WI38 (cell line): ENCODE measurements at regions not wholly inside any gene's neighbourhood (a gene's known extent, or its start where the extent isn't known, plus 50 kb on each side); places are given as distances from the start of the nearest gene placed in this dataset.

Experiments used
- H3K4me3 ChIP-seq: 2 replicates; pipeline ENCODE4 v1.5.1; 2011; ENCODE audit warnings: low read depth, mild to moderate bottlenecking, control low read depth, low read length
- TF ChIP-seq, protein P1 (sequence below): IDR thresholded peaks from 2 replicates; pipeline ENCODE4 v1.5.1; 2012; ENCODE audit warnings: low read depth, mild to moderate bottlenecking, control low read depth, low read length

- TF ChIP-seq, protein P1, sequence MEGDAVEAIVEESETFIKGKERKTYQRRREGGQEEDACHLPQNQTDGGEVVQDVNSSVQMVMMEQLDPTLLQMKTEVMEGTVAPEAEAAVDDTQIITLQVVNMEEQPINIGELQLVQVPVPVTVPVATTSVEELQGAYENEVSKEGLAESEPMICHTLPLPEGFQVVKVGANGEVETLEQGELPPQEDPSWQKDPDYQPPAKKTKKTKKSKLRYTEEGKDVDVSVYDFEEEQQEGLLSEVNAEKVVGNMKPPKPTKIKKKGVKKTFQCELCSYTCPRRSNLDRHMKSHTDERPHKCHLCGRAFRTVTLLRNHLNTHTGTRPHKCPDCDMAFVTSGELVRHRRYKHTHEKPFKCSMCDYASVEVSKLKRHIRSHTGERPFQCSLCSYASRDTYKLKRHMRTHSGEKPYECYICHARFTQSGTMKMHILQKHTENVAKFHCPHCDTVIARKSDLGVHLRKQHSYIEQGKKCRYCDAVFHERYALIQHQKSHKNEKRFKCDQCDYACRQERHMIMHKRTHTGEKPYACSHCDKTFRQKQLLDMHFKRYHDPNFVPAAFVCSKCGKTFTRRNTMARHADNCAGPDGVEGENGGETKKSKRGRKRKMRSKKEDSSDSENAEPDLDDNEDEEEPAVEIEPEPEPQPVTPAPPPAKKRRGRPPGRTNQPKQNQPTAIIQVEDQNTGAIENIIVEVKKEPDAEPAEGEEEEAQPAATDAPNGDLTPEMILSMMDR, result no peak
- H3K4me3 ChIP-seq, result no peak overlapping the region
Measured at GRCh38 chr15:25133804-25134203, 179.0 kb downstream of the SNRPN start.

DNA sequence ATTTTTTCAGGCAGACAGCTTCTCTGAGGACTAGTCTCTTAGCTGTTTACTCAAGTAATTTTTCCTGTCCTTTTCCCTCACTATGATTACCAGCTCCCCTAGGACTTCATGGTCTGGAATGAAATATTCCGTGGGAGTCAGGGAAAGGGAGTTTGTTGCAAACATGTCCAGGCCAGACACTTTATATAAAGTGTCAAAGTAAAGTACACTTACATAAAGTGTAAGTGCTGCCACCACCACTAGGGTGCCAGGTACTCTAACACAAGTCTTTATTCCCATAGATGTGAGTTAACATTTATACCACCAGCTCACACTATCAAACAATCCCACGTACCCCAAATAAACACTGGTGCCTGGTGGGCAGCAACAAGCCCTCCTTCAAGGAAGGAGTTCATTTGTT, 179.8 kb downstream of the SNRPN start:
- TF ChIP-seq, protein P1, result peak; percentile 6; the same call in 1 of the 2 replicates
- H3K4me3 ChIP-seq, result no peak overlapping the region

- TF ChIP-seq, protein P1, result peak; percentile 25; the same call in 1 of the 2 replicates
- no peak overlapping the region for H3K4me3 ChIP-seq
Measured at GRCh38 chr15:25136119-25136518, 181.3 kb downstream of the SNRPN start.

DNA sequence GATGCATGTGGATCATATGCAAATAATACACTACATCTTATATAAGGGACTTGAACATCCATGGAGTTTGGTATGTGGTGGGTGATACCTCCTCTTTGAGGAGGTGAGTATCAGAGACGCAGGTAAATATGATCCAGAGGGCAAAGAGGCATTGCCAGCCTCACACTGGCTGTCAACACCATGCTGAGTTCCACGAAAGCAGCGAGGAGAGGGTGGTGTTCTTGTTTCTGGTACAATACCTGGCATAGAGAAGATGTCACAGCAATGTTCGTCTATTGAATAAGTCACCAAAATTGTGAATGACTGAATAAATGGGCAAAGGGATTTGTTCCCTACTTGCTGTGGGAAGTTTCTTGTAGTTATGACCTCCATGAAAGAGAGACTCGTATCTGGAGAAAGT, 182.2 kb downstream of the SNRPN start:
- TF ChIP-seq, protein P1, result no peak

GRCh38 chr15:25169318-25169717, 214.5 kb downstream of the SNRPN start:
- no peak overlapping the region for H3K4me3 ChIP-seq
- TF ChIP-seq, protein P1, result no peak

More for the DNA sequence above, 182.2 kb downstream of the SNRPN start:
- H3K4me3 ChIP-seq, result no peak overlapping the region

- no peak overlapping the region for H3K4me3 ChIP-seq
- TF ChIP-seq, protein P1, result no peak
Measured at GRCh38 chr15:25170113-25170731, 215.4 kb downstream of the SNRPN start.

DNA sequence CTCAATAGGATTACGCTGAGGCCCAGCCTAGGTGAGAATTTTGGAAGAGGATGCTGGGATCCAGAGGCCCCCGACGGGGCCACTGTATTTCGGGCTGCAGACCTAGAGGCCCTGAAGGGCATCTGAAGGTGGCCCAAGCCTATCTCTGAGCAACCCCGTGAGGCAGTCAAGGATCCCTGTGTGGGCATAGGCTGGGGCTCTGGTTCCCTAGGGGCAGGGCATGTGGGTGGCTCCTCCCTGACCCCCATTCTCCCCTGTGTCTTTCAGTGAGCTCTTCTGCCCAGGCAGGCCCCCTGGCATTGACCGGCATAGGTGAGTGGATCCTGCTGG, 216.0 kb downstream of the SNRPN start:
- H3K4me3 ChIP-seq, result no peak overlapping the region
- TF ChIP-seq, protein P1, result no peak
